Body of pancreas (tissue), 4 donors: ENCODE measurements at regions not wholly inside any gene's neighbourhood (a gene's known extent, or its start where the extent isn't known, plus 50 kb on each side); places are given as distances from the start of the nearest gene placed in this dataset.

Experiments used
- CTCF ChIP-seq, 7 experiments: fragments of 450-650 bp in 4 of 7; fragments of 200-600 bp in 3 of 7; sonication (generic) in 3 of 7; IDR thresholded peaks; one replicate each; pipeline ENCODE4 v1.5.1; 2016 to 2019; ENCODE audit warnings: antibody characterized with exemption in 7 of 7
- POLR2A ChIP-seq, 3 donors: fragments of 450-650 bp; IDR thresholded peaks; one replicate each; pipeline ENCODE4 v1.6.1; 2016; ENCODE audit warnings: antibody characterized with exemption in 3 of 3, mild to moderate bottlenecking in 2 of 3

GRCh38 chr5:67672636-67673035 lies 476.0 kb upstream of the CD180 start:
- TF ChIP-seq POLR2A (IDR thresholded peaks at IDR 0.05) (no peak), CTCF (IDR thresholded peaks at IDR 0.05) (no peak)
